Tibial nerve (tissue), 4 donors: ENCODE measurements at regions not wholly inside any gene's neighbourhood (a gene's known extent, or its start where the extent isn't known, plus 50 kb on each side); places are given as distances from the start of the nearest gene placed in this dataset.

Source experiments
- DNase-seq, 2 donors: peaks; one replicate each; pipeline ENCODE4 v3.0.0-alpha.2; 2019; ENCODE audit warnings: low spot score in 2 of 2
- H3K27ac ChIP-seq, 4 donors: fragments of 200-600 bp; sonication (generic) in 3 of 4; one replicate each; pipeline ENCODE4 v1.5.1; 2017 to 2019; ENCODE audit warnings: mild to moderate bottlenecking in 1 of 4
- H3K27me3 ChIP-seq, 2 donors: fragments of 200-600 bp; sonication (generic) in 1 of 2; one replicate each; pipeline versions ENCODE4 v1.5.1 to v1.6.0; 2017 to 2019
- H3K36me3 ChIP-seq, 3 donors: fragments of 200-600 bp; sonication (generic); one replicate each; pipeline ENCODE4 v1.5.1; 2018 to 2019
- H3K4me1 ChIP-seq, 4 donors: fragments of 200-600 bp; sonication (generic) in 3 of 4; one replicate each; pipeline ENCODE4 v1.5.1; 2017 to 2019
- H3K4me3 ChIP-seq, 4 donors: fragments of 200-600 bp; sonication (generic) in 3 of 4; one replicate each; pipeline ENCODE4 v1.5.1; 2017 to 2019; ENCODE audit warnings: mild to moderate bottlenecking in 1 of 4, moderate library complexity in 1 of 4
- H3K9me3 ChIP-seq, 4 donors: fragments of 200-600 bp; sonication (generic) in 3 of 4; one replicate each; pipeline ENCODE4 v1.5.1; 2017 to 2019
- EP300 ChIP-seq, 2 donors: sonication (generic); formaldehyde crosslinking; IDR thresholded peaks; one replicate each; pipeline ENCODE4 v1.6.1; 2017; ENCODE audit warnings: antibody characterized with exemption in 2 of 2, mild to moderate bottlenecking in 1 of 2
- POLR2A ChIP-seq, 2 donors: fragments of 450-650 bp; IDR thresholded peaks; one replicate each; pipeline ENCODE4 v1.6.1; 2017; ENCODE audit warnings: antibody characterized with exemption in 2 of 2, mild to moderate bottlenecking in 2 of 2, moderate library complexity in 2 of 2
- WGBS, 2 donors: methylation state at CpG; one replicate each; pipeline ENCODE4 v1.1.5; 2018; 5-methylcytosine and 5-hydroxymethylcytosine counted together
- TF ChIP-seq, protein P1 (sequence below), 5 experiments: fragments of 200-600 bp in 3 of 5; fragments of 450-650 bp in 2 of 5; sonication (generic) in 3 of 5; IDR thresholded peaks; one replicate each; pipeline ENCODE4 v1.5.1; 2016 to 2019; ENCODE audit warnings: antibody characterized with exemption in 5 of 5, mild to moderate bottlenecking in 3 of 5, moderate library complexity in 2 of 5

DNA sequence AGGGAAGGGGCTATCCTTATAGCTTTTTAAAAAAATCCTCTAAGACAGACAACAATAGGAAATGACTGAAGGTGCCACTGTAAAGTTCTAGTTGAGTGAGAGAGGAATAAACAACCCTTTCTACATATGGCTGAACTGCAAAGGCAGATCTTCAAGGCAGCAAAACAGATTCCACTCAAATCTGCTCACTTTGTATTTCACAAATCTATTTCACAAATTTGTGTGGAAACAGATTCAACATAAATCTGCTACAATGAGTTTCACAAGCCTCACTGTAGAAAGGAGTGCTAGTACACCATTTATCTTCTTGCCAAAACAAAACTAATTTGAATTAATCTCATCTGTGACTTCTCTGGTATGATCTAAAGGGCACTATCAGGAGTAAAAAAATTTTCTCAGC is 451.3 kb downstream of the PLA2G4A start:
- TF ChIP-seq, protein P1, sequence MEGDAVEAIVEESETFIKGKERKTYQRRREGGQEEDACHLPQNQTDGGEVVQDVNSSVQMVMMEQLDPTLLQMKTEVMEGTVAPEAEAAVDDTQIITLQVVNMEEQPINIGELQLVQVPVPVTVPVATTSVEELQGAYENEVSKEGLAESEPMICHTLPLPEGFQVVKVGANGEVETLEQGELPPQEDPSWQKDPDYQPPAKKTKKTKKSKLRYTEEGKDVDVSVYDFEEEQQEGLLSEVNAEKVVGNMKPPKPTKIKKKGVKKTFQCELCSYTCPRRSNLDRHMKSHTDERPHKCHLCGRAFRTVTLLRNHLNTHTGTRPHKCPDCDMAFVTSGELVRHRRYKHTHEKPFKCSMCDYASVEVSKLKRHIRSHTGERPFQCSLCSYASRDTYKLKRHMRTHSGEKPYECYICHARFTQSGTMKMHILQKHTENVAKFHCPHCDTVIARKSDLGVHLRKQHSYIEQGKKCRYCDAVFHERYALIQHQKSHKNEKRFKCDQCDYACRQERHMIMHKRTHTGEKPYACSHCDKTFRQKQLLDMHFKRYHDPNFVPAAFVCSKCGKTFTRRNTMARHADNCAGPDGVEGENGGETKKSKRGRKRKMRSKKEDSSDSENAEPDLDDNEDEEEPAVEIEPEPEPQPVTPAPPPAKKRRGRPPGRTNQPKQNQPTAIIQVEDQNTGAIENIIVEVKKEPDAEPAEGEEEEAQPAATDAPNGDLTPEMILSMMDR (IDR thresholded peaks at IDR 0.05) = no peak
- TF ChIP-seq EP300 (IDR thresholded peaks at IDR 0.05) (no peak), POLR2A (IDR thresholded peaks at IDR 0.05) (no peak)
- H3K4me3 ChIP-seq = no peak overlapping the region
- no peaks in the 10 kb centered on the region for H3K9me3 ChIP-seq
- no peaks in the 10 kb centered on the region for H3K4me1 ChIP-seq
- no peaks in the 10 kb centered on the region for H3K36me3 ChIP-seq
- no peak overlapping the region for H3K27ac ChIP-seq
- no peak for DNase-seq
- H3K27me3 ChIP-seq = no peaks in the 10 kb centered on the region

DNA sequence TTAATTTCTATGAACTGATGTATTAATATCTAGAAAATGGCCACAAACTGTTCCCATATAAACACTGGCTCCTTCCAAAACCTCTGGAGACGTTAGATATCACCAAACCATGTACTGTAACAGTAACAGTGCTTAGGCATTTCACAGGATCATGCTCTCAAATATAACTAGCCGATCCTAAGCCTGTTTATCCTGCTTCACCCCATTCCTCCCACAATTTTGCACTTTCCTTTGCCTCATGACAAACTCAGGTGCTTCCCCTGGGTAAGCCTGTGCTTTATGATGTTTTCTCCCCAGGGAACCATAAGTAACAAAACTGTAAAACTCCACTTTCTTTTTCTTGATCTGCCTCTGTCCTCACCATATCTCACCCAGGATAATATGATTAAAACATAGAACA is 452.3 kb downstream of the PLA2G4A start:
- no peak overlapping the region for H3K27ac ChIP-seq
- no peak overlapping the region for H3K4me3 ChIP-seq
- TF ChIP-seq POLR2A (IDR thresholded peaks at IDR 0.05) = no peak
- no peaks in the 10 kb centered on the region for H3K36me3 ChIP-seq
- WGBS, 2 donors = 58 to 65% methylated on average over 2 of the region's 2 CpGs
- no peaks in the 10 kb centered on the region for H3K9me3 ChIP-seq
- H3K27me3 ChIP-seq = no peaks in the 10 kb centered on the region
- no peaks in the 10 kb centered on the region for H3K4me1 ChIP-seq
- DNase-seq = no peak

DNA sequence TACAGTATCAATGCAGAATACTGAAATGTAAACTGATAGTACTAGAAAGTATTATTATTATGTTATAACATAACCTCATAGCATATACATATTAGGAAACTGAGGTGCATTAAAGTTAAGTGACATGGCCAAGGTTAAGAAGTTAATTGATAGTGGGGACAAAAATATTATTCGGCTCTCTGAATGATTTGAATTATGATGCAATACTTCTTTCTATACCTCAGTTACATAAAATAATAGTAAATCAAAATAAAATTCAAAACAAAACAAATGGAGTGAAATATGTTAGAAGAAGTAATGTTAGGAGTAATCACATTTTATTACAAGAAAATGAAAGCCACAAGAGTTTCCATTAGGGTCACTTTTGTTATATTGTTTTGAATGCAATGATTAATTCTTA is 455.2 kb downstream of the PLA2G4A start:
- TF ChIP-seq POLR2A (IDR thresholded peaks at IDR 0.05) (no peak), EP300 (IDR thresholded peaks at IDR 0.05) (no peak)
- TF ChIP-seq, protein P1 (IDR thresholded peaks at IDR 0.05) = no peak
- 85 to 92% methylated on average over 1 of the region's 1 CpG for WGBS, 2 donors

DNA sequence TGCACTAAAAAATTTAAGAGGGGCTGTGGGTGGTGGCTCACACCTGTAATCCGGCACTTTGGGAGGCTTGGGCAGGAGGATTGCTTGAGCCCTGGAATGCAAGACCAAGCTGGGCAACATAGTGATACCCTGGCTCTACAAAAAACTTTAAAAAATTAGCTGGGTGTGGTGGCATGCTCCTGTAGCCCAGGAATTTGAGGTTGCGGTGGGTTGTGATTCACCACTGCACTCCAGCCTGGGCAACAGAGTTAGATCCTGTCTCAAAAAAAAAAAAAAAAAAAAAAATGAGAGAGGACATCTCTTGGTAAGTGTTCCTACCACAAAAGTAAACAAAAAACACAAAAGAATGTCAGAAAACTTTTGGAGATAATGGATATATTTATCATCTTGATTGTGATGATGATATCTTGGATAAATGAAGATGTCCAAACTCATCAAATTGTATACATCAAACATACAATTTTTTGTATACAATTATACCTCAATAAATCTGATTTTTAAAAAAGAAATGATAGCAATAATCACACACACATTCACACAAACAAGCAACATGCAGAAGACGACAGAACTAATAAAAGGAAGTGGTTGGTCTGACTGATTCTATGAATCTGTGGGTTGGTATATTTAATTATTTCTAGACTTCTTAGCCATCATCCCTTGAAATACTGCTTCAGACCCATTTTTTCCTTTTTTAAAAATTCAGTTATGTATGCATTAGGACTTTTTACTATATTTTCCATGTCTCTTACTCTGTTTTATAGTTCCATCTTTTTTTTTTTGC is 465.9 kb downstream of the PLA2G4A start:
- no peaks in the 10 kb centered on the region for H3K36me3 ChIP-seq
- TF ChIP-seq POLR2A (IDR thresholded peaks at IDR 0.05) (no peak), EP300 (IDR thresholded peaks at IDR 0.05) (no peak)
- TF ChIP-seq, protein P1 (IDR thresholded peaks at IDR 0.05) = no peak
- no peaks in the 10 kb centered on the region for H3K4me1 ChIP-seq
- no peak overlapping the region for H3K27ac ChIP-seq
- no peaks in the 10 kb centered on the region for H3K27me3 ChIP-seq
- no peak for DNase-seq
- H3K9me3 ChIP-seq = no peaks in the 10 kb centered on the region
- 82 to 83% methylated on average over 3 of the region's 3 CpGs for WGBS, 2 donors
- H3K4me3 ChIP-seq = no peak overlapping the region

More for the DNA sequence above, 455.2 kb downstream of the PLA2G4A start:
- H3K4me3 ChIP-seq = no peak overlapping the region
- H3K36me3 ChIP-seq = no peaks in the 10 kb centered on the region
- H3K27ac ChIP-seq = no peak overlapping the region
- H3K9me3 ChIP-seq = no peaks in the 10 kb centered on the region
- DNase-seq = no peak
- no peaks in the 10 kb centered on the region for H3K27me3 ChIP-seq
- no peaks in the 10 kb centered on the region for H3K4me1 ChIP-seq

DNA sequence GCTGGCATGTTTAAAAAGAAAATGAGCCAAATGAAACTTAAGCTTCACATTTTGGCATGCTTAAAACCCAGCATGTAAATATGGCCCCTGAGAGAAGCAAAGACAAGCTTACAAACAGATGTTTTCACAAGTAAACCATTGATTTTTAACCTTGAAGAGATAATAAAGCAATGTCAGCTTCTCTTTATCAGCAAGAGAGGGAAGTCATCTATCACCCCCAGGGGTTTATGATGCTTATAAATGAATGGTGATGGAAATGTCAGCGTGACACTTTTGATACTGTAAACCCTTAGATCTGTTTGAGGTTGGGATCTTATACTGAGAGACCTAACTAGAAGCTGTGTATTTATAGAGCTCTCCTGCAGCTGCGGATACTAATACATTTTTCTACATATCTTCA is 471.3 kb downstream of the PLA2G4A start:
- TF ChIP-seq, protein P1 (IDR thresholded peaks at IDR 0.05) = no peak
- no peak for TF ChIP-seq EP300 (IDR thresholded peaks at IDR 0.05)
- TF ChIP-seq POLR2A (IDR thresholded peaks at IDR 0.05) = no peak
- Histone ChIP-seq H3K4me1 (no peaks in the 10 kb centered on the region), H3K4me3 (no peak overlapping the region), H3K36me3 (no peaks in the 10 kb centered on the region), H3K9me3 (no peaks in the 10 kb centered on the region), H3K27ac (no peak overlapping the region), H3K27me3 (no peaks in the 10 kb centered on the region)
- 52 to 60% methylated on average over 2 of the region's 2 CpGs for WGBS, 2 donors
- DNase-seq = no peak
